Heart left ventricle (tissue), 13 donors: ENCODE measurements at regions not wholly inside any gene's neighbourhood (a gene's known extent, or its start where the extent isn't known, plus 50 kb on each side); places are given as distances from the start of the nearest gene placed in this dataset.

Source experiments
- POLR2A ChIP-seq, 2 donors: fragments of 450-650 bp; IDR thresholded peaks; one replicate each; pipeline ENCODE4 v1.6.1; 2017; ENCODE audit warnings: antibody characterized with exemption in 2 of 2, mild to moderate bottlenecking in 2 of 2, moderate library complexity in 2 of 2
- TF ChIP-seq, protein P1 (sequence below), 12 donors: fragments of 200-600 bp; sonication (generic) in 4 of 12; IDR thresholded peaks; one replicate each; pipeline versions ENCODE4 v1.5.0 to v1.8.0; 2018 to 2022; ENCODE audit warnings: antibody characterized with exemption in 12 of 12, mild to moderate bottlenecking in 5 of 12
- donor health status: ischemic (EF 13 %, LVEDD 7.1; RV severe dilation, severe dysfunction).
- donor health status: DM: no; HTN: yes; CAD: no.
- donor health status: DM: no; HTN: no; CAD: no.
- donor health status: ischemic (EF 25% LVEDD 6.9; RV normal size, moderate dysfunction).
- donor health status: ischemic (EF 25% LVEDD 5.7; RV mildly dilated, moderate dysfunction).
- donor health status: ischemic (EF 35%, LVEDD 5.7; RV mildly dilated, moderate dysfunction).
- donor health status: nonischemic (EF 11% LVEDD 7.7; RV severe dilation, severe dysfunction).
- donor health status: DM: yes; HTN: yes; CAD: no.
- donor health status: PGD.
- donor health status: ischemic (EF 29% LVEDD 5.4; RV normal size, mild dysfunction).
- donor health status: nonischemic (EF 23%, LVEDD 6.1; RV moderate dilation, normal function).

DNA sequence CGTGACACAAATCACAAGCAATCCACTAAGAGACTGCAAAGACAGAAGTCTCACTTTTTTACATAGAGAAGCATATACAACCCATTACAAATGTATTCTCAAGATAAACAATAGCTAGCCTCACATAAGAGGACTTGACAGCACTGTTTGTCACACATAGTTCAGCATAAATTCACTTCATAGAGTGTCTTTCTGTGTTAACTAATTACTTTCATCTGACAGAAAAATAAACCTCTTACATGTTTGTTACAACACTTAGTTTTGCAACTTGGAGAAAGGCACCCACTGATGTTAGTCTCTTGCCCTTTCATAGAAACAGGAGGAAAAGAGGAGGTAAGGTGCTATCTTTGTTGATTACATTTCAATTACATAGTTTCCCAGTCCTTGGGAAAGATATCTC lies 2221.9 kb upstream of the RAG2 start:
- no peak for TF ChIP-seq POLR2A (IDR thresholded peaks at IDR 0.05)
- TF ChIP-seq, protein P1, sequence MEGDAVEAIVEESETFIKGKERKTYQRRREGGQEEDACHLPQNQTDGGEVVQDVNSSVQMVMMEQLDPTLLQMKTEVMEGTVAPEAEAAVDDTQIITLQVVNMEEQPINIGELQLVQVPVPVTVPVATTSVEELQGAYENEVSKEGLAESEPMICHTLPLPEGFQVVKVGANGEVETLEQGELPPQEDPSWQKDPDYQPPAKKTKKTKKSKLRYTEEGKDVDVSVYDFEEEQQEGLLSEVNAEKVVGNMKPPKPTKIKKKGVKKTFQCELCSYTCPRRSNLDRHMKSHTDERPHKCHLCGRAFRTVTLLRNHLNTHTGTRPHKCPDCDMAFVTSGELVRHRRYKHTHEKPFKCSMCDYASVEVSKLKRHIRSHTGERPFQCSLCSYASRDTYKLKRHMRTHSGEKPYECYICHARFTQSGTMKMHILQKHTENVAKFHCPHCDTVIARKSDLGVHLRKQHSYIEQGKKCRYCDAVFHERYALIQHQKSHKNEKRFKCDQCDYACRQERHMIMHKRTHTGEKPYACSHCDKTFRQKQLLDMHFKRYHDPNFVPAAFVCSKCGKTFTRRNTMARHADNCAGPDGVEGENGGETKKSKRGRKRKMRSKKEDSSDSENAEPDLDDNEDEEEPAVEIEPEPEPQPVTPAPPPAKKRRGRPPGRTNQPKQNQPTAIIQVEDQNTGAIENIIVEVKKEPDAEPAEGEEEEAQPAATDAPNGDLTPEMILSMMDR (IDR thresholded peaks at IDR 0.05): no peak
